ENCODE measurements at regions not wholly inside any gene's neighbourhood (a gene's known extent, or its start where the extent isn't known, plus 50 kb on each side); places are given as distances from the start of the nearest gene placed in this dataset.
"Not testable (repeated sequence)": the region's sequence is repeated elsewhere in the genome, so short reads cannot be mapped to it uniquely, and the experiment has no call there.

DNA sequence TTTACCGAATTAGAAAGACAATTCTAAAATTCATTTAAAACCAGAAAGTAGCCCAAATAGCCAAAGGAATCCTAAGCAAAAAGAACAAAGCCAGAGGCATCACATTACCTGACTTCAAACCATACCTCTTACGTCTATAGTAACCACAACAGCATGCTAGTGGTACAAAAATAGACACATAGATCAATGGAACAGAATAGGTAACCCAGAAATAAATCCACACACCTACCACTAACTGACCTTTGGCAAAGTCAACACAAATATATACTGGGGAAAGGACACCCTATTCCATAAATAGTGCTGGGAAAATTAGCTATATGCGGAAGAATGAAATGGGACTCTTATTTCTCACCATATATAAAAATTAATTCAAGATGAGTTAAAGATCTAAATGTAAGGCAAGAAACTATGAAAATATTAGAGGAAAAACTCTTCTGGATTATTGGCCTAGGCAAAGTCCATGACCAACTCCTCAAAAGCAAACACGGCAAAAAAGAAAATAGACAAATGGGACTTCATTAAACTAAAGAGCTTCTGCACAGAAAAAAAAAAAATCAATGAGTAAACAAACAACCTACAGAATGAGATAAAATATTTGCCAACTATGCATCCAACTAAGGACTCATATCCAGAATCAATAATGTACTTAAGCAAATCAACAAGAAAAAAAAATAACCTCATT is 568.9 kb downstream of the SOX5 start:
- Histone ChIP-seq H3K4me1 (ENCODE audit: control insufficient read depth, insufficient read depth, low read length) (no peaks in the 10 kb centered on the region), H3K9ac (ENCODE audit: low read depth, low read length) (no peak overlapping the region), H3K4me3 (ENCODE audit: low read length) (no peak overlapping the region), H3K9me3 (replicated peaks; ENCODE audit: low read length) (no peaks in the 10 kb centered on the region), H3K36me3 (ENCODE audit: insufficient read depth, low read length) (no peaks in the 10 kb centered on the region), H3K27me3 (ENCODE audit: control insufficient read depth, insufficient read depth, low read length) (no peaks in the 10 kb centered on the region), H3K4me2 (ENCODE audit: low read length) (no peak overlapping the region)

DNA sequence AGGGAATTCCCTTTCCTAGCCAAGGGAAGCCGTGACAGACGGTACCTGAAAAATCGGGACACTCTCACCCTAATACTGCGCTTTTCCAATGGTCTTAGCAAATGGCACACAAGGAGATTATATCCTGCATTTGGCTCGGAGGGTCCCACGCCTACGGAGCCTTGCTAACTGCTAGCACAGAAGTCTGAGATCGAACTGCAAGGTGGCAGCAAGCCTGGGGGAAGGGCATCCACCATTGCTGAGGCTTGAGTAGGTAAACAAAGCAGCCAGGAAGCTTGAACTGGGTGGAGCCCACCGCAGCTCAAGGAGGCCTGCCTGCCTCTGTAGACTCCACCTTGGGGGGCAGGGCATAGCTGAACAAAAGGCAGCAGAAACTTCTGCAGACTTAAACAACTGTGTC is 560.6 kb downstream of the SOX5 start:
- H3K4me2 ChIP-seq (ENCODE audit: low read length); H3K36me3 ChIP-seq (ENCODE audit: insufficient read depth, low read length); H3K9ac ChIP-seq (ENCODE audit: low read depth, low read length); H3K4me1 ChIP-seq (ENCODE audit: control insufficient read depth, insufficient read depth, low read length); H3K27me3 ChIP-seq (ENCODE audit: control insufficient read depth, insufficient read depth, low read length); H3K9me3 ChIP-seq (replicated peaks; ENCODE audit: low read length); H3K4me3 ChIP-seq (ENCODE audit: low read length): not testable (repeated sequence)

DNA sequence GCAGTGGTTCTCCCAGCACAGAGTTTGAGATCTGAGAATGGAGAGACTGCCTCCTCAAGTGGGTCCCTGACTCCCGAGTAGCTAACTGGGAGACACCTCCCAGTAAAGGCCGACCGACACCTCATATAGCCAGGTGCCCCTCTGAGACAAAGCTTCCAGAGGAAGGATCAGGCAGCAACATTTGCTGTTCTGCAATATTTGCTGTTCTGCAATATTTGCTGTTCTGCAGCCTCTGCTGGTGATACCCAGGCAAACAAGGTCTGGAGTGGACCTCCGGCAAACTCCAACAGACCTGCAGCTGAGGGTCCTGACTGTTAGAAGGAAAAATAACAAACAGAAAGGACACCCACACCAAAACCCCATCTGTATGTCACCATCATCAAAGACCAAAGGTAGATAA is 560.2 kb downstream of the SOX5 start:
- H3K27me3 ChIP-seq (ENCODE audit: control insufficient read depth, insufficient read depth, low read length); H3K9me3 ChIP-seq (replicated peaks; ENCODE audit: low read length); H3K4me3 ChIP-seq (ENCODE audit: low read length); H3K4me2 ChIP-seq (ENCODE audit: low read length); H3K36me3 ChIP-seq (ENCODE audit: insufficient read depth, low read length); H3K9ac ChIP-seq (ENCODE audit: low read depth, low read length); H3K4me1 ChIP-seq (ENCODE audit: control insufficient read depth, insufficient read depth, low read length): not testable (repeated sequence)

DNA sequence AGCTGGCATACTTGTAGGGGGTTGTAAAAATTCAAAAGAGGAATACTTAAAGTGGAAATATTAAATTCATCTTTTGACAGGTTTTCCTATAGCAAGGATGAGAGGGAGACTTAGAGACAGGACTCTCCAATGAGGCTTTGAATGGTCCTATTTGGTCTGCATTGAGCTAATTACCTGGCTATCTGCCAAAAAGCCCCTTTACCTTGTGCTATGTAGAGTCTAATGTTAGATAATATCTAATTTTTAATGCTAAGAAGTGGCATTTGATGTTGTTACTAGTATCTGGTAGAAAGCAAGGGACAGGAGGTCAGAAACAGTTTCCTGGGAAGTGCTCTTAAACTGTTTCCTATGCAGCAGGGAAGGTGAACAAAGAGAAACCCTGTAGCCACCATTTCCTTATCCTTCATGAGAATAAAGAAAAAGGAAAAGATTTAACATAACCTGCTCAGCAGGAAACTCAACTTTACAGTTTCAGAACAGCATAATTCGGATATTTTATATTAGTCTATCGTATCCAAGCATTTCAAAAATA is 550.0 kb downstream of the SOX5 start:
- Histone ChIP-seq H3K9ac (ENCODE audit: low read depth, low read length) (no peak overlapping the region), H3K9me3 (replicated peaks; ENCODE audit: low read length) (no peaks in the 10 kb centered on the region), H3K36me3 (ENCODE audit: insufficient read depth, low read length) (no peaks in the 10 kb centered on the region), H3K4me2 (ENCODE audit: low read length) (no peak overlapping the region), H3K4me3 (ENCODE audit: low read length) (no peak overlapping the region), H3K27me3 (ENCODE audit: control insufficient read depth, insufficient read depth, low read length) (no peaks in the 10 kb centered on the region), H3K4me1 (ENCODE audit: control insufficient read depth, insufficient read depth, low read length) (no peaks in the 10 kb centered on the region)

DNA sequence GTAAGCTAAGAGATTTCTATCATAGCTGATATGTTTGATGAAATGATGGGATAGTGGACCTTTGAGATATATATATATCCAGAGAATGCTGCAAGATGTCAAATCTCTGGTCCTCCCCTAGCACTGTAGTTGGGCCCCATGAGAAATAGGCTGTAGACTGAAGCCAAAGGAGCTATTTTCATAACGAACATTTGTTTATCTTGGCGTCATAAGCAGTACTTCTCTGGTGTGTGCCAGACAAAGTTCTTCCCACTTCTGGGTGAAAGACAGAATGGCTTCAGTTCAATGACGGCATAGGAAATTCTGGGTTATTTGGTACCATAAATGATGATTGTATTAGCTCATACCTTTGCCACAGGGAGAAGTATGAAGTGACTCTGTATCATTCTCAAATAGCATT is 534.3 kb downstream of the SOX5 start:
- Histone ChIP-seq H3K4me2 (ENCODE audit: low read length) (no peak overlapping the region), H3K4me3 (ENCODE audit: low read length) (no peak overlapping the region), H3K9me3 (replicated peaks; ENCODE audit: low read length) (no peaks in the 10 kb centered on the region), H3K27me3 (ENCODE audit: control insufficient read depth, insufficient read depth, low read length) (no peaks in the 10 kb centered on the region), H3K4me1 (ENCODE audit: control insufficient read depth, insufficient read depth, low read length) (no peaks in the 10 kb centered on the region), H3K36me3 (ENCODE audit: insufficient read depth, low read length) (no peaks in the 10 kb centered on the region), H3K9ac (ENCODE audit: low read depth, low read length) (no peak overlapping the region)

DNA sequence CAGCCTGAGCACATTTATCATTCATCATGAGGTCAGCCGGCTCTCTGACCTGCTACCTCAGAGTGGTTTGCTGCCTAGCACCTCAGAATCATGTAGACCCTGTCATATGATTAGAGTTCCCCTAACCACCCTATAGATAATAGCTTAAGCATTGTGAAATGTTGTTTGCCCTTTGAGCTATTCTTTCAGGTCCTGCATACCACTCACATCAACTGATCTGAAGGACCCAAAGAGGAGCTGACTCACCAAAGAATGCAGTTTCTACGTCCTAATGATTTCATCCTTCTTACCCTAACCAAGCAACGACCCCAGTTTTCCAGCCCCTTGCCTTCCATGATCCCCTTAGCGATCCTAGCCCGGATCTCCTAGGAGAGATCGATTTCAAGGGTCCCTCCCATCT is 527.9 kb downstream of the SOX5 start:
- Histone ChIP-seq H3K9ac (ENCODE audit: low read depth, low read length) (no peak overlapping the region), H3K36me3 (ENCODE audit: insufficient read depth, low read length) (no peaks in the 10 kb centered on the region), H3K4me3 (ENCODE audit: low read length) (no peak overlapping the region), H3K4me1 (ENCODE audit: control insufficient read depth, insufficient read depth, low read length) (no peaks in the 10 kb centered on the region), H3K27me3 (ENCODE audit: control insufficient read depth, insufficient read depth, low read length) (no peaks in the 10 kb centered on the region), H3K4me2 (ENCODE audit: low read length) (no peak overlapping the region), H3K9me3 (replicated peaks; ENCODE audit: low read length) (no peaks in the 10 kb centered on the region)

DNA sequence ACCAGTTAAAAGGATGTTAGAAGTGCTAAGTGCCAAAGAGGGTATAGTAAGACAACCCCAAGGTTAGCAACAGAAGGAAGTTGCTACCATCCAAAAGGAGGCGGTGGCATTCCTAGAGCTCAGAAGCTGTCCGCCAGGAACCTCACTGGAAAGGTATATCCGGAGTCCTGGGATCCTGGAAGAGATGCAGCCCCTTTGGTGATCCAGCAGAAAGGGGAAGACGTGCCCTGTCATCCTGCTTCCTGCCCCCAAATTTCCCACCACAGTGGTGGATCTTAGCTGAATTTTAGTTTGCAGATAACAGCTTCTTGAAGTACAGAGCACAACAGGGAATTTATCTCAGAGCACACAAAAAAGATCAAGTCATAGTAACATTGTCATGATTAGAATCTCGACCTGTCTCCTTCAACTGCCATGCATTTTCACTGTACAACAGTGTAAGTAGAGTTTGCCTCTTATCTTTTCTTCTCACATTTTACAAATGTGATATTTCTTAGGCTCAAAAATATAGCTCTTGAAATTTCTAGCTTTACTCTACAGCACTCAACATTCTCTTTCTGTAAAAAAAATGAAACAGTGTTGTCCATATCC is 526.3 kb downstream of the SOX5 start:
- H3K4me3 ChIP-seq (ENCODE audit: low read length), result no peak overlapping the region
- H3K4me1 ChIP-seq (ENCODE audit: control insufficient read depth, insufficient read depth, low read length), result no peaks in the 10 kb centered on the region
- H3K9me3 ChIP-seq (replicated peaks; ENCODE audit: low read length), result no peaks in the 10 kb centered on the region
- H3K4me2 ChIP-seq (ENCODE audit: low read length), result no peak overlapping the region
- H3K9ac ChIP-seq (ENCODE audit: low read depth, low read length), result no peak overlapping the region
- H3K27me3 ChIP-seq (ENCODE audit: control insufficient read depth, insufficient read depth, low read length), result no peaks in the 10 kb centered on the region
- no peaks in the 10 kb centered on the region for H3K36me3 ChIP-seq (ENCODE audit: insufficient read depth, low read length)

DNA sequence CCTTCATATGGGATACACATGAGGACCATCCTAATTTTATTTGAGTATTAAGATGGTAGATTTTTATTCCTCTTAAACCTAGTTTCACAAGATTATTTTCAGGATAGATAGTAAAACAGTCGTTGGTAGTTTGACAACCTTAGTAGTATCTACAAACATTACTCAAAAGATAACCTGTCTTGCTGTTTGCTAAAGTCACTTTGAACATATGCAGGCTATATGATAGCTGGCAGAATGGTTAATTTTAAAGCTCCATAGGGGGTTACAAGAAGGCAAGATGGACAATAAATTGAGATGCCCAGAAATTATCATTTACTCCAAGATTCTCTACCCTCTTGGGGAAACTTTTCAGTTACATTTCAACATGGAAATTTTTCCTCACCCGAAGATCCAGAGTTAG is 525.7 kb downstream of the SOX5 start:
- Histone ChIP-seq H3K4me3 (ENCODE audit: low read length) (no peak overlapping the region), H3K9me3 (replicated peaks; ENCODE audit: low read length) (no peaks in the 10 kb centered on the region), H3K4me1 (ENCODE audit: control insufficient read depth, insufficient read depth, low read length) (no peaks in the 10 kb centered on the region), H3K4me2 (ENCODE audit: low read length) (no peak overlapping the region), H3K27me3 (ENCODE audit: control insufficient read depth, insufficient read depth, low read length) (no peaks in the 10 kb centered on the region), H3K9ac (ENCODE audit: low read depth, low read length) (no peak overlapping the region), H3K36me3 (ENCODE audit: insufficient read depth, low read length) (no peaks in the 10 kb centered on the region)

DNA sequence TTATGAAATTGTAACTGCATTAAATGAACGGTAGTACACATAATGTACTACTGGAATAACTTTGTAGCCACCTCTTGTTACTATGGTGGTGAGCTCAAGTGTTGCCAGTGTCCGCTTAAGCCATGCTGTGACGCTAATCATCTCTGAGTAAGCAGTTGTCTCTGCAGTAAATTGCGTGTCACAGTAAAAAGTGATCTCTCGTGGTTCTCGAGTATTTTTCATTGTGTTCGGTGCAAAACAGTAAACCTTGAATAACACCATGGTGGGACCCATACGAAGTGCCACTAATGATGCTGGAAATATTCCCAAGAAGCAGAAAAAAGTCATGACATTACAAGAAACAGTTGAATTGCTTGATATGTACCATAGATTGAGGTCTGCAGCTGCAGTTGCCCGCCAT is 524.8 kb downstream of the SOX5 start:
- H3K27me3 ChIP-seq (ENCODE audit: control insufficient read depth, insufficient read depth, low read length), result no peaks in the 10 kb centered on the region
- H3K4me3 ChIP-seq (ENCODE audit: low read length), result no peak overlapping the region
- H3K4me1 ChIP-seq (ENCODE audit: control insufficient read depth, insufficient read depth, low read length), result no peaks in the 10 kb centered on the region
- H3K9me3 ChIP-seq (replicated peaks; ENCODE audit: low read length), result no peaks in the 10 kb centered on the region
- H3K9ac ChIP-seq (ENCODE audit: low read depth, low read length), result no peak overlapping the region
- no peaks in the 10 kb centered on the region for H3K36me3 ChIP-seq (ENCODE audit: insufficient read depth, low read length)
- H3K4me2 ChIP-seq (ENCODE audit: low read length), result no peak overlapping the region

DNA sequence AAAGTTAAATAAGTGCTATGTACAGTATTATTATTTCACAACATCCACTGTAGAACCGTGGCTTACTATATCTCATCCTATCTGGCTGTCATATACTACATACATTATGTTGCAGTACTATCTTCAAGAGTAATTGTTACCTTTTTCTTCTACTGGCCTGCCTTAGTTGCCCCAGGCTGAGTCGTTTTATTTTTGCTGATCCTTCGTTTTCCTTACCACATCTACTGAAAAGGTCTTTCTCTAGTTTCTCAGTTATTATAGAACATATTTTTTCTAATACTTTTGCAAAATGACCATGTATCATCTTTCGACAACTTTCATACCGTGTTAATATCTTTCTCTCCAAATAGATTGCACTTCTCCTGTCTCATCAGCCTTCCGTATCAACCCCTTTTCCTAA is 523.1 kb downstream of the SOX5 start:
- H3K4me2 ChIP-seq (ENCODE audit: low read length), result no peak overlapping the region
- H3K9ac ChIP-seq (ENCODE audit: low read depth, low read length), result no peak overlapping the region
- no peaks in the 10 kb centered on the region for H3K36me3 ChIP-seq (ENCODE audit: insufficient read depth, low read length)
- no peak overlapping the region for H3K4me3 ChIP-seq (ENCODE audit: low read length)
- no peaks in the 10 kb centered on the region for H3K4me1 ChIP-seq (ENCODE audit: control insufficient read depth, insufficient read depth, low read length)
- H3K27me3 ChIP-seq (ENCODE audit: control insufficient read depth, insufficient read depth, low read length), result no peaks in the 10 kb centered on the region
- H3K9me3 ChIP-seq (replicated peaks; ENCODE audit: low read length), result no peaks in the 10 kb centered on the region

DNA sequence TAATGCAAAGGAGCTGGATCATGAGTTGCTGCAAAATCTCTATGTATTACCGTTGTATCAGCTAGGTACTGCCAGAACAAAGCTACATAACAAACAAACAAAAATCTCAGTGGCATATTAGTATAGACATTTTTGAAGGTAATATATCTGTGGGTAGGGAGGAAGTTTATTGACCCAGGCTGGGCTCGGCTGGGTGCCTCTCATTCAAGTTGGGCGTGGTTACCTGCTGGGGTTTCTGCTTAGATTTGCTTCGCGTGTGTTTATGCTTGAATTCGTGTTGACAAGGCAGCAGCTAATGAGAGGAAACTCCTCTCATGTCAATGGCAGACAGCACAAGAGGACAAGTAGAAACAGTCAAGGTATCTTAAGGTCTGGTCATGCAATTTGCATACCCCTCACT is 520.7 kb downstream of the SOX5 start:
- no peaks in the 10 kb centered on the region for H3K4me1 ChIP-seq (ENCODE audit: control insufficient read depth, insufficient read depth, low read length)
- H3K9me3 ChIP-seq (replicated peaks; ENCODE audit: low read length), result no peaks in the 10 kb centered on the region
- no peak overlapping the region for H3K4me2 ChIP-seq (ENCODE audit: low read length)
- no peaks in the 10 kb centered on the region for H3K27me3 ChIP-seq (ENCODE audit: control insufficient read depth, insufficient read depth, low read length)
- H3K4me3 ChIP-seq (ENCODE audit: low read length), result no peak overlapping the region
- H3K36me3 ChIP-seq (ENCODE audit: insufficient read depth, low read length), result no peaks in the 10 kb centered on the region
- no peak overlapping the region for H3K9ac ChIP-seq (ENCODE audit: low read depth, low read length)

DNA sequence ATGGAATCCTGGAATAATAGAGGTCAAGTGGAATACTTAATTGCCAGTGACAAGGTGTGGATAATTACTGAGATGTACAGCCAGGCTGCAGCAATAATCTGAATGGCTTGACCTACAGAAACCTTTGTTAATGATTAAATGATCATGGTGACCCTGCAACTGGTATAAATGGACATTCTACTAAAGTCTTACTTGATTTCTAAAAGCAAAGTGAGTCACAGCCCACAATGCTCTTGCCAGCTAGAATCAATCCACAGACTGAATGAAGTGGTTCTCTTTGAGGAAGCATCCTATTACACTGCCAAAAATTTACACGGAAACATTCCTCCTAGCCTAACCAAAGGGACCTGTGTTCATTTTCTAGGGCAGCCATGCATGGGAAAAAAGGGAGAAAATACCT is 518.5 kb downstream of the SOX5 start:
- Histone ChIP-seq H3K4me1 (ENCODE audit: control insufficient read depth, insufficient read depth, low read length) (no peaks in the 10 kb centered on the region), H3K9ac (ENCODE audit: low read depth, low read length) (no peak overlapping the region), H3K9me3 (replicated peaks; ENCODE audit: low read length) (no peaks in the 10 kb centered on the region), H3K4me2 (ENCODE audit: low read length) (no peak overlapping the region), H3K36me3 (ENCODE audit: insufficient read depth, low read length) (no peaks in the 10 kb centered on the region), H3K27me3 (ENCODE audit: control insufficient read depth, insufficient read depth, low read length) (no peaks in the 10 kb centered on the region), H3K4me3 (ENCODE audit: low read length) (no peak overlapping the region)
